ENCODE measurements at regions not wholly inside any gene's neighbourhood (a gene's known extent, or its start where the extent isn't known, plus 50 kb on each side); places are given as distances from the start of the nearest gene placed in this dataset.
"Not testable (repeated sequence)": the region's sequence is repeated elsewhere in the genome, so short reads cannot be mapped to it uniquely, and the experiment has no call there.

GRCh38 chr1:55816456-55817426 lies 601.6 kb upstream of the USP24 start:
- no peaks in the 10 kb centered on the region for H3K4me1 Mint-ChIP-seq (ENCODE audit: low read depth)
- no peak overlapping the region for H3K27ac Mint-ChIP-seq
- no peaks in the 10 kb centered on the region for H3K36me3 Mint-ChIP-seq
- H3K27me3 Mint-ChIP-seq: peaks cover 3% of the 10 kb centered on the region
- no peak overlapping the region for H3K4me3 Mint-ChIP-seq
- no peaks in the 10 kb centered on the region for H3K9me3 Mint-ChIP-seq (ENCODE audit: low read depth)

- no peak overlapping the region for H3K27ac Mint-ChIP-seq
- no peaks in the 10 kb centered on the region for H3K4me1 Mint-ChIP-seq (ENCODE audit: low read depth)
- H3K4me3 Mint-ChIP-seq: no peak overlapping the region
- no peaks in the 10 kb centered on the region for H3K9me3 Mint-ChIP-seq (ENCODE audit: low read depth)
- H3K36me3 Mint-ChIP-seq: no peaks in the 10 kb centered on the region
- no peaks in the 10 kb centered on the region for H3K27me3 Mint-ChIP-seq
Observed at GRCh38 chr1:55815745-55816455, 600.7 kb upstream of the USP24 start.

GRCh38 chr1:55814967-55815366 lies 599.8 kb upstream of the USP24 start:
- no peak overlapping the region for H3K4me3 Mint-ChIP-seq
- no peak overlapping the region for H3K27ac Mint-ChIP-seq
- no peaks in the 10 kb centered on the region for H3K27me3 Mint-ChIP-seq
- no peaks in the 10 kb centered on the region for H3K4me1 Mint-ChIP-seq (ENCODE audit: low read depth)
- no peaks in the 10 kb centered on the region for H3K9me3 Mint-ChIP-seq (ENCODE audit: low read depth)
- H3K36me3 Mint-ChIP-seq: no peaks in the 10 kb centered on the region

DNA sequence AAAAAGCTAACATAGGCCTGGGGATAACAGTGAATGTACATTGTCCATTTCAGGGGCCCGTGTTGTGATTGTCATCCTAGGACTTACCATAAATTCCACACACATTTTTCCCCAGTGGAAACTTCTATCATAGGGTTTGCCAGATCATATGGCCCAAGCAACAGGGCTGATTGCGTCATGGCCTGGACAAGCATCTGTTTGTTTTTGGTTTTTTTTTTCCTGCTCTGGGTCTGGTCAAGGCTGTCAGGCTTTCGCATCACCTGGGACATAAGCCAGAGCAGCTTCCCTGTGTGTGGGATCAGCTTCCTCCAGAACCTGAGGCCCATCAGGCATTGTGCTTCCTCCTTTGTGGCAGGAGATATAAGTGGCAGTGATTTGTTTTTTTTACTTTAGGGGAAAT lies 598.5 kb upstream of the USP24 start:
- H3K9me3 Mint-ChIP-seq (ENCODE audit: low read depth): no peaks in the 10 kb centered on the region
- no peak overlapping the region for H3K4me3 Mint-ChIP-seq
- H3K27me3 Mint-ChIP-seq: no peaks in the 10 kb centered on the region
- H3K4me1 Mint-ChIP-seq (ENCODE audit: low read depth): no peaks in the 10 kb centered on the region
- H3K36me3 Mint-ChIP-seq: no peaks in the 10 kb centered on the region
- no peak overlapping the region for H3K27ac Mint-ChIP-seq

GRCh38 chr1:55812281-55812680 lies 597.1 kb upstream of the USP24 start:
- H3K9me3 Mint-ChIP-seq (ENCODE audit: low read depth): no peaks in the 10 kb centered on the region
- no peak overlapping the region for H3K4me3 Mint-ChIP-seq
- no peak overlapping the region for H3K27ac Mint-ChIP-seq
- no peaks in the 10 kb centered on the region for H3K4me1 Mint-ChIP-seq (ENCODE audit: low read depth)
- no peaks in the 10 kb centered on the region for H3K36me3 Mint-ChIP-seq
- H3K27me3 Mint-ChIP-seq: peaks cover 1% of the 10 kb centered on the region

DNA sequence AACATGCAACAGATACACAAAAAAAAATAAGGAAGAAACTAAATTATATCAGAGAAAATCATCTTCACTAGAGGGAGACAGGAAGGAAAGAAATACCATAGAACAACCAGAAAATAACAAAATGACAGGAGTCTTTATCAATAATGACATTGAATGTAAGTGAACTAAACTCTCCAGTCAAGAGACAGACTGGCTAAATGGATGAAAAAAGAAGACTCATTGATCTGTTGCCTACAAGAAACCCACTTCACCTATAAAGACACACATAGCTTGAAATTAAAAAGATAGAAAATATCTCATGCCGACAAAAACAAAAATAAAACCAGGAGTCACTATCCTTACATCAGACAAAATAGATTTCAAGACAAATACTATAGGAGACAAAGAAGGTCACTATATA lies 593.1 kb upstream of the USP24 start:
- H3K4me1 Mint-ChIP-seq (ENCODE audit: low read depth): no peaks in the 10 kb centered on the region
- H3K27me3 Mint-ChIP-seq: peaks cover 6% of the 10 kb centered on the region
- H3K27ac Mint-ChIP-seq: no peak overlapping the region
- no peaks in the 10 kb centered on the region for H3K36me3 Mint-ChIP-seq
- no peaks in the 10 kb centered on the region for H3K9me3 Mint-ChIP-seq (ENCODE audit: low read depth)
- no peak overlapping the region for H3K4me3 Mint-ChIP-seq

GRCh38 chr1:55803429-55803828 lies 588.3 kb upstream of the USP24 start:
- no peaks in the 10 kb centered on the region for H3K4me1 Mint-ChIP-seq (ENCODE audit: low read depth)
- no peaks in the 10 kb centered on the region for H3K36me3 Mint-ChIP-seq
- H3K27me3 Mint-ChIP-seq: peaks cover 5% of the 10 kb centered on the region
- no peak overlapping the region for H3K4me3 Mint-ChIP-seq
- H3K9me3 Mint-ChIP-seq (ENCODE audit: low read depth): no peaks in the 10 kb centered on the region
- H3K27ac Mint-ChIP-seq: no peak overlapping the region

- Mint-ChIP-seq H3K4me3 (no peak overlapping the region), H3K27ac (no peak overlapping the region), H3K36me3 (no peaks in the 10 kb centered on the region), H3K9me3 (ENCODE audit: low read depth) (no peaks in the 10 kb centered on the region), H3K4me1 (ENCODE audit: low read depth) (no peaks in the 10 kb centered on the region), H3K27me3 (peaks cover 4% of the 10 kb centered on the region)
Observed at GRCh38 chr1:55801481-55801880, 586.3 kb upstream of the USP24 start.

DNA sequence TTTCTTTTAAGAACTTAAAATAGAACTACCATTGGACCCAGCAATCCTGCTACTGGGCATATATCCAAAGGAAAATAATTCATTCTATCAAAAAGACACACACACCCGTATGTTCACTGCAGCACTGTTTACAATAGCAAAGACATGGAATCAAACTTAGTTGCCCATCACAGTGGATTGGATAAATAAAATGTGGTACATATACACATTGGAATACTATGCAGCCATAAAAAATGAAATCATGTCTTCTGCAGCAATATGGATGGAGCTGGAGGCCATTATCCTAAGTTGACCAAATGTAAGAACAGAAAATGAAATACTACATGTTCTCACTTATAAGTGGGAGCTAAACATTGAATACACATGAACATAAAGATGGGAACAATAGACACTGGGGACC lies 585.3 kb upstream of the USP24 start:
- Mint-ChIP-seq H3K9me3 (ENCODE audit: low read depth) (no peaks in the 10 kb centered on the region), H3K27me3 (peaks cover 2% of the 10 kb centered on the region), H3K27ac (no peak overlapping the region), H3K4me1 (ENCODE audit: low read depth) (no peaks in the 10 kb centered on the region), H3K4me3 (no peak overlapping the region), H3K36me3 (no peaks in the 10 kb centered on the region)

- H3K27me3 Mint-ChIP-seq: peaks cover 9% of the 10 kb centered on the region
- no peaks in the 10 kb centered on the region for H3K9me3 Mint-ChIP-seq (ENCODE audit: low read depth)
- H3K27ac Mint-ChIP-seq: no peak overlapping the region
- H3K4me3 Mint-ChIP-seq: no peak overlapping the region
- no peaks in the 10 kb centered on the region for H3K36me3 Mint-ChIP-seq
- no peaks in the 10 kb centered on the region for H3K4me1 Mint-ChIP-seq (ENCODE audit: low read depth)
Observed at GRCh38 chr1:55793856-55794255, 578.7 kb upstream of the USP24 start.

DNA sequence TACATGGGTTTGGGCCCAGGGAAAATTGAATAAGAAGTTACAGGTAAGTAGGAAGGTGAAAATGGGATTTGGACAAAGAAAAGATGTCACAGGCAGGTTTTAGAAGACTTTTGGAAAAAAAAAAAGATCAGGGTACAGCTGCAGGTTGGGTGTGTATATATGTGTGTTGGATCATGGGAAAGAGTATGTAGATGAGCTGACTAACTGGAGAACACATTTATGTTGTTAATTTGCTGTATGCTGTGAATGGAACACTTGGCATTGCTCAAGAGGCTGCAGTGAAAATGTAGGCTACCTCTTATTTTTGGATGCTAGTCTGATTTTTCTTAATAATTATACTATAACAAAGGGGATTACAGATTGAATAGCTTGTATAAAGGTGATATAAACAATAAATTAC lies 577.7 kb upstream of the USP24 start:
- Mint-ChIP-seq H3K36me3 (no peaks in the 10 kb centered on the region), H3K4me3 (no peak overlapping the region), H3K4me1 (ENCODE audit: low read depth) (no peaks in the 10 kb centered on the region), H3K9me3 (ENCODE audit: low read depth) (no peaks in the 10 kb centered on the region), H3K27me3 (peaks cover 9% of the 10 kb centered on the region), H3K27ac (no peak overlapping the region)

GRCh38 chr1:55789466-55789865 lies 574.3 kb upstream of the USP24 start:
- no peaks in the 10 kb centered on the region for H3K4me1 Mint-ChIP-seq (ENCODE audit: low read depth)
- H3K9me3 Mint-ChIP-seq (ENCODE audit: low read depth): no peaks in the 10 kb centered on the region
- H3K27ac Mint-ChIP-seq: no peak overlapping the region
- no peaks in the 10 kb centered on the region for H3K36me3 Mint-ChIP-seq
- no peak overlapping the region for H3K4me3 Mint-ChIP-seq
- H3K27me3 Mint-ChIP-seq: peaks cover 8% of the 10 kb centered on the region

DNA sequence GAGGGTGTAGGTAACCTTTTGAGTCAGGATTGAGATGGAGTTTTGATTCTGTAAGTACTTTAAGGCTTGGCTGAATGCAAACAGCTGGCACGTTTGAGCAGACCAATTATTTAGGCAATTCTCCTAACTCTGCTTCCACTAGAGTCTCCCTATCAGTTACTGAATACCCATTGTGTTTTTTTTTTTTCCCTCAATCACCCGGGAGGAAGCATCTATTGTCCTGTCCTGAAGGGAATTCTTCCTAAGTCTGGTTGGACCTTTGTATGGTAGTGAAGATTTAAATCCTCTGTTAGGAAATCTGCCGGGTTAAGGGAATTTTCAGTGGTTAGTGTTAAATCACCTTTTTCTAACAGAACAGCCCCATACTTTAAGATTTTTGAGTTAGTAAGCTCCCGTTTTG lies 571.2 kb upstream of the USP24 start:
- no peak overlapping the region for H3K4me3 Mint-ChIP-seq
- H3K36me3 Mint-ChIP-seq: no peaks in the 10 kb centered on the region
- H3K4me1 Mint-ChIP-seq (ENCODE audit: low read depth): no peaks in the 10 kb centered on the region
- H3K27me3 Mint-ChIP-seq: peaks cover 5% of the 10 kb centered on the region
- H3K9me3 Mint-ChIP-seq (ENCODE audit: low read depth): no peaks in the 10 kb centered on the region
- H3K27ac Mint-ChIP-seq: no peak overlapping the region

DNA sequence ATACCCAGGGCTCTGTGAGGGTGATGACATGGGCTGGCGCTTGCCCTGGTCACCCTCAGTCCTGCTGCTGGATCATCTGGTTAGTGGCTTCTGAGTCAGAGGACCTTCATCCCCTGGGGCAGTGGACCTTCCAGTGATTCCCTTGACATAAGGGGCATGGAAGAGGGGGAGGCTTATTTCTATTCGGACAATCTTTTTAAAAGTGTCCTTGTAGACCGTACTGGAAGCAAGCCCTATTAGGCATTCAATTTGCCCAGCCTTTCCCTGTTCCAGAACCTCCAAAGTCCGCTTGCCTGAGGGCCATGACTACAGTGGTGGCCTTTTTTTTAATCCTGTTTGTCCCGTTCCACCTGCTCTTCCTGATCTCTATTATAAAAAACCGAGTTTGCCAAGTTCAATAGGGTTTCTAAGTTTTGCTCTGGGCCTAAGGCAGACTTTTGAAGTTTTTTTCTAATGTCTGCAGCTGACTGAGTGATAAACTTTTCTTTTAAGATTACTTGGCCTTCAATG lies 569.8 kb upstream of the USP24 start:
- H3K9me3 Mint-ChIP-seq (ENCODE audit: low read depth); H3K4me1 Mint-ChIP-seq (ENCODE audit: low read depth); H3K4me3 Mint-ChIP-seq; H3K27ac Mint-ChIP-seq; H3K27me3 Mint-ChIP-seq; H3K36me3 Mint-ChIP-seq: not testable (repeated sequence)

GRCh38 chr1:55781944-55782482 lies 566.8 kb upstream of the USP24 start:
- Mint-ChIP-seq H3K4me1 (ENCODE audit: low read depth) (no peaks in the 10 kb centered on the region), H3K4me3 (no peak overlapping the region), H3K27me3 (no peaks in the 10 kb centered on the region), H3K36me3 (no peaks in the 10 kb centered on the region), H3K9me3 (ENCODE audit: low read depth) (no peaks in the 10 kb centered on the region), H3K27ac (no peak overlapping the region)

Data from activated naive CD8-positive, alpha-beta T cell (primary cell).